Endometrium (tissue), 2 donors: ENCODE measurements at regions not wholly inside any gene's neighbourhood (a gene's known extent, or its start where the extent isn't known, plus 50 kb on each side); places are given as distances from the start of the nearest gene placed in this dataset.
A peak's percentile ranks its signal among the peaks of the same experiment; 100 is the strongest.

Experiments used
- FAIRE-seq: peaks from 2 replicates; lab custom pipeline; 2012; peaks lifted over from hg19 to GRCh38; lab: Jason Lieb, UNC
- donor health status: control.
- donor health status: control.

DNA sequence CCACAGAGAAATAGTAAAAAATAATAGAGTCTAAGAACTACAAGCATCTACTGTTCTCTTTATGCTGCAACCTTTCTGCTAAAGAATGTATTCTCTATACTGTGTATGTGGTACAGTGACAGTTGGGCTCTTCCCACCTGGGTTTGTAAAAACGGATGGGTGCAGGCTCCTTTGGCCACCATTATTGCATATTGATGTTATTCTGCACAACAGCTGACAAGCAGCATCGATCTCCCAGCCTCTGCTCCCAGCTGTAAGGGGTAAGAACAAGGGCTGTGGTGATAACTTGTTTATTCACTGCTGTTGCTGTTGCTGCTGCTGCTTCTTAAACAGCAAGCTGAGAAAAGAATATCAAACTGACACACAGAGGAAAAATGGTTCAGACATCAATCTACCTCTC is 56.1 kb downstream of the KCNRG start:
- FAIRE-seq = no peak

GRCh38 chr13:50072676-50073075 is 57.4 kb downstream of the KCNRG start:
- FAIRE-seq = peak; percentile 68

- FAIRE-seq = no peak
Measured at GRCh38 chr13:50073340-50073739, 58.1 kb downstream of the KCNRG start.

GRCh38 chr13:50074843-50075242 is 59.6 kb downstream of the KCNRG start:
- FAIRE-seq = no peak

- no peak for FAIRE-seq
Measured at GRCh38 chr13:50075619-50076097, 60.4 kb downstream of the KCNRG start.

DNA sequence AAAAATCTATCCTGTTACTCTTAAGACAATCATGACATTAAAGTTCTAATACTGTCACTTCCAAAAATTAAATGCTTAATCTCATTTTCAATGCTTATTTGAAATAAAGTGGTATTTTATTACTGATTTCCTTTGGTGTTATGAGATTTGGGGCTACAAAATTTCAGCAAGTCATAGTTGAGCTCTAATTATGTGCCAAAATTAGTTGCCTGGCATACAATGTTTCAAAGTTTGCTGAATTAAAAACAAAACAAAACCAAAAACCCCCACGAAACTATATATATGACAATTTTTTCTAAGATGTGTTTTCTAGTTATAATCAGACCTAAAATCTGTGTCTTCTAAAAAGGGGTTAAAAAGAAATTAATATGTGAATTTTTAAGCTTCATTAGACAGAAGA is 62.2 kb downstream of the KCNRG start:
- FAIRE-seq = no peak

DNA sequence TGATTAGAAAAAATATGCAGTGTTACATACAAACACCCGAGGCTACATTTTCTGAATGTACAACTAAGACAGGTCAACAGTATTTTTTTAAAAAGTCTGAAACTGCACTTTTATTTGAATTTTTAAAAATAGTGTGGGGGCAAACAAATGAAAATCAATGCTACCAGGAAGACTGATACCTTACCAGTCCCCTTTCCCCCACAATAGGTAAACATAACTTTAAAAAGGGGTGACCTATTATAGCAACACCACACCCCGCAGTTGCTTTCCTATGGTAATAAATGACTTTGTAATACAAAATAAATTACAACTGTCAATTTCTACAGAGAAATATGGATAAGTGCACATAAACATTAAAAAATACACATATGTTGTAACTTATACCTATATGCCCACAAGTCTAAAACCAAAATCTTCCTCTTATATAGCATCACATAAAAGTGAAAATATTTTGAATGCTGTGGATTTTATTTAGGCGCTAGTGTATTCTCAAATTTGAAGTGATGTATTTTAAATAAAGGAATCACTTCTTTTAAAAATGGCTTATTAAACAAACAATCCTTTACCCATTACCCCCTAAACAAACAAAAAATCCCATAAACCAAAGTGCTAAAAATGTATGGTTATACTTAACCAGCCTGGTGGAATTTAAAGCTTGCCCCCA is 63.1 kb downstream of the KCNRG start:
- FAIRE-seq = no peak

- FAIRE-seq = no peak
Measured at GRCh38 chr13:50078895-50079654, 63.8 kb downstream of the KCNRG start.

- FAIRE-seq = peak; percentile 55
Measured at GRCh38 chr13:50079655-50080202, 64.5 kb downstream of the KCNRG start.

GRCh38 chr13:50080203-50080910 is 65.1 kb downstream of the KCNRG start:
- no peak for FAIRE-seq

- FAIRE-seq = no peak
Measured at GRCh38 chr13:50080911-50081678, 65.9 kb downstream of the KCNRG start.

DNA sequence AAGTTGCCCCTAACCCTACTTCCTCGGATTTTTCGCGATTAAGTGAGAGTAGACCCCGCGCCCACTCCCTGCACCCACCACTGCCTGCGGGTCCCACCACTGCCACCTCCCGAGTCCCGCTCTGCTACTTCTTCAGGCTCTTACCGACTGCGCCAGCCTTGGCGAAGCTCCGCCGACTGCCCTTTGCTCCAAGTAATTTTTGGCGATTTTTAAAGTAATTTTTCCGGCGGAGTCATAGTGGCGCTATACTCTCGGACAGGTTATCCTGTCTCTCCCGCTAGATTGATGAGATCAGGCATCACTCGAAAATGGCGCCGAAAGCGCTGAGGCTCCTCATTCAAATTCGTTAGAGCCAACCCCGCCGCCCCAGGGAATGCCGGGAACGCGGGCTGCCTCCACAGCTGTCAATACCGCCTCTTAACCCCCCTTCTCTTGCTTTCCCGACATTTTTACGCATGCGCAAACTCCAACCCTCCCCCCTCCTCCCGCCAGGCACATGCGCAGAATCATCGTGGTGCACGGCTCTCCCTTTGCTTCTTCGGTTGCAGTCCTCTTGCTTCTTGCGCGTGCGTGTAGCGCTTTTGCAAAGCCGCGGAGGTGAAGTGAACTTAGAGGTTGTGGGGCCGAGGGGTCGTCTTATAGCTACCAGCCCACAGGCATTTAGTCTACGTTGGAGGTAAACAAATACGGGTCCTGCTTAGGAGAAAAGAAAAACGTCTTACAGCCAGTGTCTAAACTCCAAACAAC is 66.6 kb downstream of the KCNRG start:
- peak; percentile 96 for FAIRE-seq

DNA sequence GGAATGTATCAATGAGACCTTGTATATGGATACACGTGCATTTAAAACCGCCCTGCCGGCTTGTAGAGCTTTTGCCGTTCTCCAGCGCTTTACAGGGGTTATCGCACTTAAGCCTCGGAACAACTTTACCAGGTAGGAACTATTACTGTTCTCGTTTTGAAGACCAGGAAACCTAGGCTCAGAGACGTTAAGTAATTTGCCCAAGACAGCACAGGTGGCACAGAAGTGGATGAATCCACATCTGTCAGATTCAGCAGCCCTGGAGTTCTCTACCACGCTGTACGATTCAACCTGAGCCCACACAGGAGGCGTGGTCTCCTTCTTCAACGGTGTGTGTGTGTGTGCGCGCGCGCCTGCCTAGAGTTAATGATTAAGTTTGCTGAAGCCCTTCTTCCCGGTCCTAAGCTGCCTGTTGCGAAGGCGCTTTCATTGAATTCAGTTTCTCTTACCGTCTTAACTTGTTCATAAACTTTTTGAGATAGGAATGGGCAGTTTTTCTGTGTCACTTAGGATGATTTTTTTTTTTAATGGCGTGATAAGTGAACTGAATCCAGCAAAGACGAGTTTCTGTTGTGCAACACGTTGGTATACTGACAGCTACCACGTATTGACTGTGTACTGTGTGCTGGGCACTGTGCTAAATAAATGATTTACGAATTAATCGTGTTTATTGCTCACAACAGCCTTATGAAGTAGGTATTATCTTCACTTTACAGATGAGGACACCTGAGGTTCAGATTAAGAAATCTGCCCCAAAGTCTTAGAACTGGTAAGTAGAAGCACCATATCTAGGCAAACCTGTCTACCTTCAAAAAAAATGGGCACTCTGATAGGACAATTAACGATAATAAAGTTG is 67.4 kb downstream of the KCNRG start:
- FAIRE-seq = peak; percentile 64

GRCh38 chr13:50085063-50085462 is 69.8 kb downstream of the KCNRG start:
- FAIRE-seq = peak; percentile 90

DNA sequence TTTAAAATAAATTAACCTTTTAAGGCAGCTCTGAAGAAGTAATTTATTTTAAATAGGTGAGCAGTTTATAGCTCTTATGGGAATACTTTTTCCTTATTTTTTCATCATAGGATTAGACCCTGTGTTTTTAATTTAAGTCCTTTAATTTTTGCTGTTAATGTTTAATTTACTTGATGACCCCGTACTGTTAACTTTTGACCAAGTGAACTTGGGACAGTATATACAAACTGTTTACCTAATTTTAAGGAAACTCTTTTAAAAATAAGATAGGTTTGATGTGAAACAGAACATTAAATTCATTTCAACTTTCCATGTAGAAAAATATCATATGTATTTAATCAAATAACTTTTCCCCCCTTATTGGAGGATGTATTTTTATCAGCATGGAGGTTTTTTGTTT is 74.4 kb downstream of the KCNRG start:
- FAIRE-seq = no peak

DNA sequence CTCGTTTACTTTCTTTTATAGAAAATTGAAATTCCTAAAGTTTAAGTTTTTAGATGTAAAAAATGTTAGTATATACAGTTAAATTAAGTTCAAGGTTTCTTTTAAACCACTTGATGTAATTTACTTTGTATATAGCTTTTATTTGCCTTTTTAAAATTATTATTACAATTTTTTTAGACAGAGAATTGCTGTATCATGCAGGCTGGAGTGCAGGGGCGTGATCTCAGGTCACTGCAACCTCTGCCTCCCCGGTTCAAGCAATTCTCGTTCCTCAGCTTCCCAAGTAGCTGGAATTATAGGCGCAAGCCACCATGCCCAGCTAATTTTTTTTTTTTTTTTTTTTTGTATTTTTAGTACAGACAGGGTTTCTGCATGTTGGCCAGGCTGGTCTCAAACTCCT is 75.0 kb downstream of the KCNRG start:
- FAIRE-seq = peak; percentile 74

DNA sequence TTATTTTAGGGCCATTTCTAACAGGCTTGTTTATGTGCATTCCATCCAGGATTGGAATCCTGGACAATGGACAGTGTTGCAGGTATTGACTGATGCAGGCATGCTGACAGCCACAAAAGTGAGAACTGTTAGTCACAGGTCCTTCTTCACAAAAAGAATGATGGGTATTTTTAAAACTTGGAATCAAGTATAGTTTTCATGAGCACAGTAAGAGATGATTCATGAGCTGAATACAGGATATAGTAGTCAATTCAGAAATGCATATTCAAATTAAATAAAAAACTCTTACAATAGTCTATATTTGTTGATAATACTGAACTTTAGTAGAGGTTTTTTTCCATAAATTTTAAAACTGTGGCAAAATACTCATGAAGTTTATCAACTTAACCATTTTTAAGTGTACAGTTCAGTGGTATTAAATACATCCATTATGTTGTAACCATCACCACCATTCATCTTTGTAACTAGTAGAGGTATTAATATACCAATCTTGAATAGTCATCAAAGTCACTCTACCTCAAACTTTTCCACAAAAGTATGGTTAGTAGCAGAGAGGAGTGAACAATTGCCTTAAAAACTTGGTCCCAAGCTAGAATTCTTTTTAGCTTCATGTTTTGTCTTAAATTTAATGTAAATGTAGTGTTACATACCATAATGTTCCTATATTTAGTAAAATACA is 79.5 kb downstream of the KCNRG start:
- FAIRE-seq = no peak

DNA sequence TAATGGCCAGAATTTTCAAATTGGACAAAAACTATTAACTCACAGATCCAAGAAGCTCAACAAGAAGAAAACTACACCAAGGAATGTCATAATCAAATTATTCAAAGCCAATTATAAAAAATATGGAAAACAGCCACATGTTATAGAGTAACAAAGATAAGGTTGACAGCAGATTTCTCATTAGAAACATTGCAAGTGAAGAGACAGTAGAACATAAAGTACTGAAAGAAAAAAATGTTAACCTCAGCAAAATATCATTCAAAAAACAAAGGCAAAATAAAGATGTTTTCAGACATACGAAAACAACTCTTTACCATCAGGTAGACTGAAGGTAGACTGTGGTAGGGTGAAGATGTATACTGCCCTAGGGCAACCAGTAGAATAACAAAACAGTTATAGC is 83.4 kb downstream of the KCNRG start:
- no peak for FAIRE-seq

GRCh38 chr13:50099473-50099872 is 84.2 kb downstream of the KCNRG start:
- FAIRE-seq = no peak

GRCh38 chr13:50101590-50101989 is 86.3 kb downstream of the KCNRG start:
- FAIRE-seq = no peak
